WERI-Rb-1 (cell line): ENCODE measurements at regions not wholly inside any gene's neighbourhood (a gene's known extent, or its start where the extent isn't known, plus 50 kb on each side); places are given as distances from the start of the nearest gene placed in this dataset.

Experiments used
- DNase-seq: peaks from one replicate; pipeline ENCODE4 v3.0.0-alpha.2; 2020
- H3K27ac ChIP-seq: fragments of 250-450 bp; sonication (Bioruptor Pico); 2 replicates; pipeline ENCODE4 v1.5.1; 2020; ENCODE audit warnings: mild to moderate bottlenecking, moderate library complexity
- H3K27me3 ChIP-seq: fragments of 250-450 bp; sonication (Bioruptor Pico); 2 replicates; pipeline ENCODE4 v1.5.1; 2021; ENCODE audit warnings: mild to moderate bottlenecking, low read depth, moderate library complexity; ENCODE audit not compliant: insufficient read depth, severe bottlenecking
- H3K36me3 ChIP-seq: fragments of 250-450 bp; sonication (Bioruptor Pico); 2 replicates; pipeline ENCODE4 v1.5.1; 2020; ENCODE audit warnings: mild to moderate bottlenecking, moderate library complexity
- H3K4me3 ChIP-seq: 2 replicates; pipeline ENCODE4 v1.5.1; 2011; ENCODE audit warnings: low read depth, mild to moderate bottlenecking, control low read depth, low read length
- H3K9me3 ChIP-seq: fragments of 250-450 bp; sonication (Bioruptor Pico); 2 replicates; pipeline ENCODE4 v1.5.1; 2021; ENCODE audit warnings: mild to moderate bottlenecking, moderate library complexity; ENCODE audit not compliant: severe bottlenecking
- CTCF ChIP-seq: IDR thresholded peaks from 2 replicates; pipeline ENCODE4 v1.5.1; 2011; ENCODE audit warnings: low read depth, mild to moderate bottlenecking, control low read depth, inconsistent platforms, low read length

- H3K27ac ChIP-seq = no peak overlapping the region
These were observed 219.7 kb upstream of the RUNX1 start for GRCh38 chr21:35268817-35269216.

GRCh38 chr21:35268261-35268660, 219.2 kb upstream of the RUNX1 start:
- no peak for TF ChIP-seq CTCF
- H3K27ac ChIP-seq = no peak overlapping the region
- H3K36me3 ChIP-seq = no peaks in the 10 kb centered on the region
- no peak for DNase-seq
- H3K27me3 ChIP-seq = peaks cover 47% of the 10 kb centered on the region
- H3K9me3 ChIP-seq = peaks cover 6% of the 10 kb centered on the region
- H3K4me3 ChIP-seq = no peak overlapping the region

More at GRCh38 chr21:35268817-35269216, 219.7 kb upstream of the RUNX1 start:
- peaks cover 47% of the 10 kb centered on the region for H3K27me3 ChIP-seq
- no peaks in the 10 kb centered on the region for H3K36me3 ChIP-seq
- no peak for TF ChIP-seq CTCF
- H3K4me3 ChIP-seq = no peak overlapping the region
- DNase-seq = no peak
- peaks cover 6% of the 10 kb centered on the region for H3K9me3 ChIP-seq

- DNase-seq = no peak
- no peak overlapping the region for H3K27ac ChIP-seq
- peaks cover 54% of the 10 kb centered on the region for H3K27me3 ChIP-seq
- TF ChIP-seq CTCF = no peak
- peaks cover 6% of the 10 kb centered on the region for H3K9me3 ChIP-seq
- no peak overlapping the region for H3K4me3 ChIP-seq
- no peaks in the 10 kb centered on the region for H3K36me3 ChIP-seq
These were observed 217.4 kb upstream of the RUNX1 start for GRCh38 chr21:35266546-35266945.

GRCh38 chr21:35265170-35265877, 216.2 kb upstream of the RUNX1 start:
- Histone ChIP-seq H3K4me3 (no peak overlapping the region), H3K27ac (no peak overlapping the region), H3K27me3 (peaks cover 58% of the 10 kb centered on the region), H3K36me3 (no peaks in the 10 kb centered on the region), H3K9me3 (no peaks in the 10 kb centered on the region)
- DNase-seq = no peak
- no peak for TF ChIP-seq CTCF

GRCh38 chr21:35259457-35259856, 210.4 kb upstream of the RUNX1 start:
- no peak for TF ChIP-seq CTCF
- Histone ChIP-seq H3K36me3 (no peaks in the 10 kb centered on the region), H3K9me3 (no peaks in the 10 kb centered on the region), H3K27me3 (peaks cover 79% of the 10 kb centered on the region), H3K4me3 (no peak overlapping the region), H3K27ac (no peak overlapping the region)
- no peak for DNase-seq

GRCh38 chr21:35258521-35258920, 209.4 kb upstream of the RUNX1 start:
- TF ChIP-seq CTCF = no peak
- Histone ChIP-seq H3K36me3 (no peaks in the 10 kb centered on the region), H3K27ac (no peak overlapping the region), H3K4me3 (no peak overlapping the region), H3K9me3 (no peaks in the 10 kb centered on the region), H3K27me3 (peaks cover 82% of the 10 kb centered on the region)
- DNase-seq = no peak
